ENCODE measurements at regions not wholly inside any gene's neighbourhood (a gene's known extent, or its start where the extent isn't known, plus 50 kb on each side); places are given as distances from the start of the nearest gene placed in this dataset.

GRCh38 chr12:41709463-41710285, 435.0 kb downstream of the GXYLT1 start:
- DNase-seq (ENCODE audit: low spot score), result no peak
- H3K27ac ChIP-seq, result no peak overlapping the region
- no peak for TF ChIP-seq CTCF (conservative IDR thresholded peaks at IDR 0.05; ENCODE audit: low read depth)
- ChIA-PET CTCF (no interaction called here), POLR2A (ENCODE audit: low non-redundant PET) (no interaction called here)

- CTCF ChIA-PET, result no interaction called here
- DNase-seq (ENCODE audit: low spot score), result no peak
- TF ChIP-seq CTCF (conservative IDR thresholded peaks at IDR 0.05; ENCODE audit: low read depth), result no peak
- no peak overlapping the region for H3K27ac ChIP-seq
- POLR2A ChIA-PET (ENCODE audit: low non-redundant PET), result no interaction called here
Observed at GRCh38 chr12:41709012-41709411, 435.7 kb downstream of the GXYLT1 start.

- DNase-seq (ENCODE audit: low spot score), result no peak
- no peak for TF ChIP-seq CTCF (conservative IDR thresholded peaks at IDR 0.05; ENCODE audit: low read depth)
- ChIA-PET CTCF (no interaction called here), POLR2A (ENCODE audit: low non-redundant PET) (no interaction called here)
- no peak overlapping the region for H3K27ac ChIP-seq
Observed at GRCh38 chr12:41706376-41706775, 438.3 kb downstream of the GXYLT1 start.

- ChIA-PET POLR2A (ENCODE audit: low non-redundant PET) (no interaction called here), CTCF (no interaction called here)
- H3K27ac ChIP-seq, result no peak overlapping the region
- DNase-seq (ENCODE audit: low spot score), result no peak
- no peak for TF ChIP-seq CTCF (conservative IDR thresholded peaks at IDR 0.05; ENCODE audit: low read depth)
Observed at GRCh38 chr12:41701943-41702601, 442.6 kb downstream of the GXYLT1 start.

GRCh38 chr12:41700940-41701339, 443.7 kb downstream of the GXYLT1 start:
- ChIA-PET CTCF (no interaction called here), POLR2A (ENCODE audit: low non-redundant PET) (no interaction called here)
- H3K27ac ChIP-seq, result no peak overlapping the region
- no peak for DNase-seq (ENCODE audit: low spot score)
- TF ChIP-seq CTCF (conservative IDR thresholded peaks at IDR 0.05; ENCODE audit: low read depth), result no peak

- no peak for DNase-seq (ENCODE audit: low spot score)
- ChIA-PET POLR2A (ENCODE audit: low non-redundant PET) (no interaction called here), CTCF (no interaction called here)
- no peak for TF ChIP-seq CTCF (conservative IDR thresholded peaks at IDR 0.05; ENCODE audit: low read depth)
- H3K27ac ChIP-seq, result no peak overlapping the region
Observed at GRCh38 chr12:41699658-41700057, 445.0 kb downstream of the GXYLT1 start.
